ENCODE measurements at regions not wholly inside any gene's neighbourhood (a gene's known extent, or its start where the extent isn't known, plus 50 kb on each side); places are given as distances from the start of the nearest gene placed in this dataset.

DNA sequence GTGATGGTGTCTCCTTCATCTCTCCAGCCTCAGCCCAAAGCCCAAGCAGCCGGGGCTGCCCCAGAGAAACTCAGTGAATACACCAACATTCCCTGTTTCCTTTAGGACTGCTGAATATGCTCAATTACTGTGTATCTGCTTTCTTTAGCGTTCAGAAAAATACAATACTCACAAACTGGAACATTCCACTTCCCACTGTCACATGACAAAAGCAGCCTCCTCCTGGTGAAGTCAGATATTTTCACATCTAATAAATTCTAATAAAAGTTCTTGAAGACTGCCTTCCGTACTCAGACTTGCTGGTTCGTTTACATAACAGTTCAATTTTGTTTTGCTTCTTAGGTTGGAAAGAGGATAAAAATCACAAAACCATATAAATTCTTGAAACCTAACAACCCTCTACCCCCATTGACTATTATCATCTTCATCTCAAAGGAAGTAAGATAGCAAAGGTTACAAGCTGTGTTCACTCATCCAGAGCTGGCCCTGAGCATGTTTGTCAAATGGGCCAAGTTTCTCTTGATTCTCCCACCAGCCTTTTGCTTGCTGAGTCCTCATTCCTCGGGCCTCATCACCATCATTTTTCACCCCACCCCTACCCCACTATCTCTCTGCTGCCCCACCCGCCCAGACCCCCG lies 190.8 kb upstream of the HNRNPA3 start:
- no peak for DNase-seq (ENCODE audit: low spot score)

GRCh38 chr2:177024765-177025164 lies 187.8 kb upstream of the HNRNPA3 start:
- DNase-seq (ENCODE audit: low spot score): no peak

DNA sequence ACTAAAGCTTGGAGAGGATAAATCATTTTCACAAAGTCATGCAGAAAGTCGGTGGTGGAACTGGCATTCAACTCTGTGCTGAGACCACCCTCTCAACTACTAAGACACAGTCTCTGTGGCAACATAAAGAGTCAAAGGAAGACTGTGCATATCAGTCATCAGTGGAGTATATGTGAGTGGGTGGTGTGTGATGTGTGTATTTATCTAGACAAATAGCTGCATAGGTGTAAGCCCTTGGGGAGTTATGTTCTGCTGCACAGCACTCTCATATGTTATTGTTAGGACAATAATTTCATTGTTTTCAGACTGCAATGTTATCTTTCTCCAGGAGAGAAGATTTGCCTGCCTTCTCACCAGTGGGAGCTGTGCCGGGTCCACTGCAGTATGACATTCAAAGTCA lies 186.3 kb upstream of the HNRNPA3 start:
- DNase-seq (ENCODE audit: low spot score): no peak

DNA sequence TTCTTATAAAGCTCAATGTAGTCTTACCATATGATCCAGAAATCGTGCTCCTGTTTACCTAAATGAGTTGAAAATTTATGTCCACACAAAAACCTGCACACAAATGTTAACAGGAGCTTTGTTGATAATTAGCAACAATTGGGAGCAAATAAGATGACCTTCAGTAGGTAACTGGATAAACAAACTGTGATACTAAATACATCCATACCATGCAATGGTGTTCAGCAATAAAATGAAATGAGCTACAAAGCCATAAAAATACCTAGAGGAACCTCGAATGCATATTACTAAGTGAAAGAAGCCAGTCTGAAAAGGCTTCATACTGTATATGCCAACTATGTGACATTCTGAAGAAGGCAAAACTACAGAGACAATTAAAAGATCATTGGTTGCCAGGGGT lies 185.6 kb upstream of the HNRNPA3 start:
- DNase-seq (ENCODE audit: low spot score): no peak

DNA sequence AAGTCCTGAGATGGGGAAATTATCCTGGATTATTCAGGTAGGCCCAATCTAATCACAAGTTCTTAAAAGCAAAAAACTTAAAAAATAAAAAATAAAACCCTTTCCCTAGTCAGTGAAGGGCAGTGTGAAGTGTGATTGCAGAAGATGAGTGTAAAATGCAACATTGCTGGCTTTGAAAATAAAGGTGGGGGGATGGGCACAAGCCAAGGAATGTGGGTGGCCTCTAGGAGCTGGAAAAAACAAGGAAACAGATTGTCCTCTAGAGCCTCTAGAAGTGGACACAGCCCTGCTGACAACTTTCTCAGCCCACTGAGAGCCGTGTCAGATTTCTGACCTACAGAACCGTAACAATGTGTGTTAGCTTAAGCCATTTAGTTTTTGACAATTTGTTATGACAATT lies 184.3 kb upstream of the HNRNPA3 start:
- DNase-seq (ENCODE audit: low spot score): no peak

GRCh38 chr2:177029075-177029474 lies 183.5 kb upstream of the HNRNPA3 start:
- DNase-seq (ENCODE audit: low spot score): no peak

DNA sequence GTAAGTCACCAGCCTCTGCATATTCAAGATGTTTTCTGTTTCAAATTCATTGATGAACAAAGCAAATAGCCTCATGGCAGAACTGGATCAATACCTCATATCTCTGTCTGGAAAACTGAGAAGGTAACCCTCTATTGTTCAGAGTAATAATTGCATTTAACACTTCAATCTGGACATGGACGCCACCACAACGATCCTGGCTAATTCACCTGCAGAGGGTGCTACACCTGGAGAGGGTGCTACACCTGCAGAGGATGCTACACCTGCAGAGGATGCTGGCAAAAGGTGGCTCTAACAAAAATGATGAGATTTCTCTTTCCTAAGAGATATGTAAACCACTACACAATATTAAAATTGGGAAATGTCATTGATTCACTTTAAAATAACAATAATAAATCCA lies 183.1 kb upstream of the HNRNPA3 start:
- DNase-seq (ENCODE audit: low spot score): no peak

GRCh38 chr2:177029901-177030300 lies 182.7 kb upstream of the HNRNPA3 start:
- no peak for DNase-seq (ENCODE audit: low spot score)

DNA sequence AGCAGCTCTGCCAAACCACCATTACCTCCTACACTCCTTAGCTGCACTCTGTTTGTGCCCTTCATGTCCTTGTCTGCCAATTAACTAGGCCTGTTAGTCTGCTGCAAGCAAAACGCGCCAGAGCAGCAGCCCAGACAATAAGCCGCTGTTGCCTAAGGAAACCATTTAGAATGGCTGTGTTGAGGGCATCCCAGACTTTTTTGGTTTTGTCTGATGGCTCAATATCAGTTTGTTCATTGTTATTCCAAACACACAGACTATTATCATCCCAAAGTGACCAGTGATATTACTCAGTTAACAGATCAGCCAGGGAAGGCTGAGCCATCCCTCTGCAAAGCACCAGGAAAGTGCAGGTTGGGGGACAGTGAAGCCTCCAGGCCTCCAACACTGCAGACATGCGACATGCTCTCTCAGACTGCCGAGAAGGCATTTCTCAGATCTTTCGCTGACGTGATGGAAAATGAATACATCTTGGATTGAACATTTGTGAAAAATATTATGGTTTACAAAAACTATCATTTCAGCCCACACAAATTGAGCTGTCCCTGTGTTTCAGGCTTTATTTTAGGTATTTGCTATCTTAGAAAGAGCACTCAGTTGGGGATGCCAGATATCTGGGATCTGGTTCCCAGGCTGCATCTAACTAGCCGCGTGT lies 182.0 kb upstream of the HNRNPA3 start:
- no peak for DNase-seq (ENCODE audit: low spot score)

DNA sequence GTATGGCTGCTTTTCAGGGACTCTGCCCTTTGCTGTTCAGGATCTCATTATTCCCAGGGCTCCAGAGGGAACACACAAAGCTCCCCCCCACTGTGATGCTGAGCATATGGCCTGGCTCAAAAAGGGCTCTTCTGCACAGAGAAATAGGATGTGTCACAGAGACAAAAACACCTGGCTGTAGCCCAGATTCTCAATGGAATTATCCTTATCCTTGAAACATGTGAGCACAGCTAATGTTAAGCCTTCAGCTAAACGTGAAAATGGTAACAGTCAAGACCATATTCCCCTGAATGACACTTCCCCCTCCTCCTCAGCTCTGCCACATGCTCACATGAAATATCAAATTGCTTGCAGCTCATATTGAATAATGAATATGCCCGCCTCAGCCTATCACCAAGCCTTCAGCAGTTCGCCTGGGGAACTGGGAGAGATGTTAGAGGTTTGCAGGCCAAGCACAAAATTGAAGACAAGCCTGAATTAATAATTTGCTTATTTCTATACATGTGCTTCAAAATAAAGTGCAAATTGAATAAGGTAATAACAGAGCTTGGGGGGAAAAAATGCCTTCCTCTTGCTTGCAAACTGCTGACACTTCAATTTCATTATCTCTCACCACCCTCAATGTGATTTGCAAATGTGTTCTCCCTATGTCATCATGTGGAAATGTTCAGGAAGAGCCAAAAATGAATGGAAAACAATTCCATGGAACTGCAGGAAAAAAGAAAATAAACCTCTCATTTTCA lies 181.0 kb upstream of the HNRNPA3 start:
- DNase-seq (ENCODE audit: low spot score): no peak

DNA sequence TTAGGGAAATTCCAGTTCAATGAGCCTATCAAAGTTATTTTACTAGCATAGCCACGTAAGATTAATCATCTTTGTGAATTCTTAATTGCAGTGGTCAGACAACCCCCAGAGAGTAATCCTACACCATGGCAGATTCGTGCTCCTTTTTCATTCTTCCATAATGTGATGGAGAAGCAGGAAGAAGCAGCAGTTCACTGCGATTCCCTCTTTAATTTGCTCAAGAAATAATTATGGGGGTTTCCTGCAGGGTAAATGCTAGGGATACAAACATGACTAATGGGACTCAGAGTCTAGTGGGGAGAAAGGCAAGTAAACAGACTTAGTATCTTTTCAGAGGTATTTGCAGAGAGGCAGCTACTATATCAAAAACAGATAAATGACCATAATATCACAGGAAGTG lies 175.8 kb upstream of the HNRNPA3 start:
- DNase-seq (ENCODE audit: low spot score): no peak

- no peak for DNase-seq (ENCODE audit: low spot score)
Measured at GRCh38 chr2:177037569-177037968, 175.0 kb upstream of the HNRNPA3 start.

- DNase-seq (ENCODE audit: low spot score): no peak
Measured at GRCh38 chr2:177038787-177039484, 173.7 kb upstream of the HNRNPA3 start.

DNA sequence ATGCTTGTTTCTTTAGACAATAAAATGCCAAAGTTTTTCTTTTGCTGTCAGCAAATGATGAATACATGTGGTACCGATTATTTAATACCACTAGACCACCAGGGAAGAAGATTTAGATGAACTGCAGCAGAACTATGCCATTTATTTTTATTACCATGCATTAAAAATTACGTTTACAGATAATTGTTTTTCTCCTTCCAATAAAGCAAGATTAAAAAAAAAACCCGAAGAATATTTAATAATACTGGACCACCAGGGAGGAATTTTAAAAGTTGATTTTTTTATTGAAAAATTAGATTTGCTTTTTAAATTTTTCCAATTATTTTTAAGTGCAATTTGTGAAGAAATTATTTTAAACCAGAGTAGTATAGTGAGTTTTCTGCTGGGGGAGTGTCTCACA lies 170.3 kb upstream of the HNRNPA3 start:
- DNase-seq (ENCODE audit: low spot score): no peak

- no peak for DNase-seq (ENCODE audit: low spot score)
Measured at GRCh38 chr2:177044671-177045070, 167.9 kb upstream of the HNRNPA3 start.

GRCh38 chr2:177048981-177049380 lies 163.6 kb upstream of the HNRNPA3 start:
- no peak for DNase-seq (ENCODE audit: low spot score)

- no peak for DNase-seq (ENCODE audit: low spot score)
Measured at GRCh38 chr2:177051278-177051677, 161.3 kb upstream of the HNRNPA3 start.

GRCh38 chr2:177052471-177052870 lies 160.1 kb upstream of the HNRNPA3 start:
- no peak for DNase-seq (ENCODE audit: low spot score)

DNA sequence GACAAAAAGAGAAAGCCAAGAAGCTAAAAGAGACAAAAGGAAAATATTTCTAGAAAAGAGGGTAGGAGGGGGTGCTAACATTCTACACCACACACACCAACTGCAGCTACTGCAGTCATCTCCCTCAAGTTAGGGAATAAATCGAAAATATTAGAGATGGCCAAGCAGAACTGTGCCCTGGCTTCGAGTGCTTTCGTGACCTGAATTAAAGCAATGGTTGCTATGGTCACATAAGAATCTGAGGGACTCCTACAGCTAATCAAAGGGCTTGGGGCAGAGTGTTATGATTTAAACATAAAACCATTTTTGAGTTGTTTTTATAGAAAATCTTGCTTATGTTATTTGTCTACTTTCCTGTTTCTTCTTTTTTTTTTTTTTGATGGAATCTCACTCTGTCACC lies 159.6 kb upstream of the HNRNPA3 start:
- no peak for DNase-seq (ENCODE audit: low spot score)

DNA sequence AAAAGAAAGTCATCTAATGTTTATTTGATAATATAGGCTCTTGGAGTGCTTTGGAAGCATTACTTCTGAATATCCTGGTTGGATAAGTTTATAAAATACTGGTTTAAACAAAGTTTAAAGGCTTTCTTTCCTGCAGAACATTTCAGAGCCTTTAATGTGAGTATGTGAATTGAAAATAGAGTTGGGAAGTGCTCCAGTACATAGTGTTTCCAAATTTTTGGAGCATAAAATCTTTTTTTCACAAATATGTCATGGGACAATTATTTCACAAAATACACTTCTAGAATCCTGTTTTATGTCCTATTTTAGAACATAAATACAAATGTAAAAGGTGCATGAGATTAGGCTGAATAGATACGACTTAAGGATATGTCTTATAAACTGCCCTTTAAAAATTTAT lies 158.9 kb upstream of the HNRNPA3 start:
- no peak for DNase-seq (ENCODE audit: low spot score)

GRCh38 chr2:177056481-177056929 lies 156.1 kb upstream of the HNRNPA3 start:
- DNase-seq (ENCODE audit: low spot score): no peak

GRCh38 chr2:177058747-177059146 lies 153.8 kb upstream of the HNRNPA3 start:
- DNase-seq (ENCODE audit: low spot score): no peak

DNA sequence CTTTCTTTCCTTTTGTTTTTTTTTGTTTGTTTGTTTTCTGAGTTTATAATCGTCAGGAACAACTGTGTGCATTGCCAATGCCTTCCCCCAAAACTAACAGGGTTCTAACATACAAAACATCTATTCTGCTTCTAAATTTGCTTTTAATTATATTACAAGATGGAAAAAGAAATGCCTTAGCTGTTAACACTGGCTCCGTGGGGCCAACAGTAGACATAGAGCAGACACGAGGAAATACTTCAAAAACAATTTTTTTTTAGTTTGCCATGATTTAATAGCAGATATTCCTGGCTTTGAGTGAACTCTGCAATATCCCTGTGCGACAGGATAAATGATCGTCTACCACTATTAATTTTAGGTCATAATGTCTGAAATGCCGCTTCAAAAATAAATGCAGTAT lies 153.3 kb upstream of the HNRNPA3 start:
- DNase-seq (ENCODE audit: low spot score): no peak
